Activated CD8-positive, alpha-beta T cell treated with anti-CD3 and anti-CD28 coated beads, Interleukin-2, amount 10 ng/mL, durations not matched to agents 7 days and 5 days (primary cell): ENCODE measurements at regions not wholly inside any gene's neighbourhood (a gene's known extent, or its start where the extent isn't known, plus 50 kb on each side); places are given as distances from the start of the nearest gene placed in this dataset.
"Not testable (repeated sequence)": the region's sequence is repeated elsewhere in the genome, so short reads cannot be mapped to it uniquely, and the experiment has no call there.

ENCODE experiments used
- ATAC-seq: fragments of 150-1000 bp; cut with Tn5 transposase; one replicate; pipeline ENCODE4 v1.10.0; 2021; ENCODE audit warnings: moderate library complexity
- CTCF ChIA-PET: fragments of 350-600 bp; sonication (Branson Sonifier 250); formaldehyde crosslinking; loops from one replicate; lab custom pipeline; 2021; ENCODE audit warnings: antibody characterized with exemption; lab: Charles Lee
- POLR2A ChIA-PET: fragments of 350-600 bp; sonication (Branson Sonifier 250); formaldehyde crosslinking; loops from one replicate; lab custom pipeline; 2021; ENCODE audit warnings: antibody characterized with exemption; lab: Charles Lee
- DNase-seq: peaks from one replicate; pipeline ENCODE4 v3.0.0-alpha.2; 2020
- H3K27ac Mint-ChIP-seq: one replicate; pipeline ENCODE4 v1.8.0; 2021; ENCODE audit warnings: mild to moderate bottlenecking, mixed read lengths
- H3K27me3 Mint-ChIP-seq: one replicate; pipeline ENCODE4 v1.8.0; 2021; ENCODE audit warnings: low read depth, mixed read lengths
- H3K36me3 Mint-ChIP-seq: one replicate; pipeline ENCODE4 v1.8.0; 2021; ENCODE audit warnings: low read depth, mixed read lengths
- H3K4me1 Mint-ChIP-seq: one replicate; pipeline ENCODE4 v1.8.0; 2021; ENCODE audit warnings: low read depth, mixed read lengths
- H3K4me3 Mint-ChIP-seq: one replicate; pipeline ENCODE4 v1.8.0; 2021; ENCODE audit warnings: mild to moderate bottlenecking, mixed read lengths
- H3K9me3 Mint-ChIP-seq: one replicate; pipeline ENCODE4 v1.8.0; 2022; ENCODE audit warnings: mixed read lengths; ENCODE audit not compliant: insufficient read depth

DNA sequence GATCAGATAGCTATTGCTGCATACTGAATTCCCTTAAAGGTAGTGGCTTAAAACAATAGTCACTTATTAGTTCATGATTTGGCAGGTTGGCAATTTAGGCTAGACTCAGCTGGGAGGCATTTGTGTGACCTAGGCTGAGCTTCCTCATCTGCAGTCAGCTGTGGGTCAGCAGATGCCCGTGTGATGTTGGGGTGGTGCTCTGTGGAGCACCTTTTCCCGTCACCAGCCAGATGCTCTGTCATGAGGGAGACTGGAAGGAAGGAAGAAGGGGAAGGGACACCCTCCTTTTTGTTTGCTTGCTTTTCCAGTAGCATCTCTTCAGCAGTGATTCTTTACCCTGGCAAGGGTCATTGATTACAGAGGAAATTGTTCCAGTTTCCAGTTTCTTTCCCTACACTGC lies 99.1 kb downstream of the NPIPB5 start:
- H3K27ac Mint-ChIP-seq, CTCF ChIA-PET, H3K4me3 Mint-ChIP-seq, H3K27me3 Mint-ChIP-seq, H3K9me3 Mint-ChIP-seq, DNase-seq, POLR2A ChIA-PET, H3K36me3 Mint-ChIP-seq, ATAC-seq, H3K4me1 Mint-ChIP-seq: not testable (repeated sequence)

DNA sequence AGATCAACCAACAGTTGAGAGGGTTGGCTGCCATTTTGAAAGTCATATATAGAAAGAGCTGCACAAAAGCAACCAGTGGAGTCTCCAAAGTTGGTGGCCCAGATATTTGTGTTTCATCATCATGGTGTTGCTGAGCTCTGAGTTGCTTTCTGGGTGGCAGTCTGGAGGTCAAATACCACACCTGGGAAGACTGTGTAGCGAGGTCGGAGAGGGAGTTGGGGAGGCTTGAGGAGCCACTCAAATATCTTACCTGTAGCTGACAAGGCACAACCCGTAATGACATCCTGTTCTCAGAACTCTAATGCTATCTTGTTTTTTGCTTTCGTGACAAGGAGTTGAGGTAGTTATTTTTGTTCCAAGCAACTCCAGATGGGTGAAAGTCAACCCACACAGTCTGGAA lies 100.4 kb downstream of the NPIPB5 start:
- POLR2A ChIA-PET, H3K4me3 Mint-ChIP-seq, H3K36me3 Mint-ChIP-seq, DNase-seq, CTCF ChIA-PET, H3K4me1 Mint-ChIP-seq, H3K9me3 Mint-ChIP-seq, H3K27ac Mint-ChIP-seq, H3K27me3 Mint-ChIP-seq, ATAC-seq: not testable (repeated sequence)

DNA sequence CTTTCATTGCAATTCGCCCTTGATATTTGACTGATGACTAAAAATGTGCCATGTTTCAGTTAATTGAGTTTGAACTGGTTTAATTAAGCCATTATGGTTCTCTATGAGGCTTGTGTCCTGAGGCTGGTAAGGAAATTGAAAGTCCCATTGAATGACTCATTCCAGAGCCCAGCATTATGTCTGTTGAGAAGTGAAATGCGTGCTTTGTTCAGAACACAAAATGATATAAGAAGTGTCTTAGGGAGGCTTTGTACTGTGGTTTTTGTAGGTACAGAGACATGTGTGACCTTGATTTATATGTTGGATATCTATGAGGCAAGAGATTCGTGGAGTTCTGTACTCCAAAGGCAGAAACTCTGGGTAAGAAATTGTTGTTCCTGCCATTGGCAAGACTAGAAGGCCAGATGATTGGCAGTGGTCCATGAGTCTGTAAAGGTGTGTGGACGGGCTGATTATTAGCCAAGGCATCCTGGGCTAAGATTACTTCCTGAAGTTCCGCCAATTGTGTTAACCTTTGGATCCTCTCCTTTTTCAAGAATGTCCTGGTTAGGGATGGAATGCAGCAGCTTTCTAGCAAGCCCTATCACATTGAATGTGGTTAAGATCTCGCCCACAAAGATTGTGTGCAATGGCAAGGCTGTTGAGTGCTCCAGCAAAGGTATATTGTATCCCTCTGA lies 103.7 kb downstream of the NPIPB5 start:
- peaks cover 2% of the 10 kb centered on the region for H3K27me3 Mint-ChIP-seq
- H3K9me3 Mint-ChIP-seq, result no peaks in the 10 kb centered on the region
- H3K4me1 Mint-ChIP-seq, result no peaks in the 10 kb centered on the region
- H3K27ac Mint-ChIP-seq, result no peak overlapping the region
- H3K36me3 Mint-ChIP-seq, result no peaks in the 10 kb centered on the region
- POLR2A ChIA-PET, result no interaction called here
- CTCF ChIA-PET, result no interaction called here
- peak; percentile 16 for DNase-seq
- H3K4me3 Mint-ChIP-seq, result no peak overlapping the region
- ATAC-seq, result no peak

DNA sequence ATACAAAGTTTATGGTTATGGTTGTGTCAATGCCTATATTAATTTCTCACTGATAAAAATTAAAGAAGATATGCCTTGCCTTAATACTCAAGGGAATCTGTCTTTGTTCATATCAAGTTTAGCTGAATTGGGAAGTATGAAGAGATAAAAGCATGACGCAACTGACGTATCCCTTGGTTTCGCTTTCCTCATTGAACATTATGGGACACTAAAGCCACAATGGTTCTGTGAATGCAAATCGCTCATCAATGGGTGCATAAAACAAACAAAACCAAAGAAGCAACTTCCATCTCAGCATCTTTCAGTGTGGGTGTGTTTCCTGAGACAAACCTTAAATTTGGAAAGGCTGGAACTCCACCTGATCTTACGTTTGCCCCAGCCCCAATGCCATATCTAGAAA lies 108.2 kb downstream of the NPIPB5 start:
- ChIA-PET CTCF (no interaction called here), POLR2A (no interaction called here)
- no peaks in the 10 kb centered on the region for H3K9me3 Mint-ChIP-seq
- DNase-seq, result no peak
- ATAC-seq, result no peak
- H3K27me3 Mint-ChIP-seq, result peaks cover 3% of the 10 kb centered on the region
- H3K4me1 Mint-ChIP-seq, result no peaks in the 10 kb centered on the region
- H3K4me3 Mint-ChIP-seq, result no peak overlapping the region
- H3K27ac Mint-ChIP-seq, result no peak overlapping the region
- H3K36me3 Mint-ChIP-seq, result no peaks in the 10 kb centered on the region

DNA sequence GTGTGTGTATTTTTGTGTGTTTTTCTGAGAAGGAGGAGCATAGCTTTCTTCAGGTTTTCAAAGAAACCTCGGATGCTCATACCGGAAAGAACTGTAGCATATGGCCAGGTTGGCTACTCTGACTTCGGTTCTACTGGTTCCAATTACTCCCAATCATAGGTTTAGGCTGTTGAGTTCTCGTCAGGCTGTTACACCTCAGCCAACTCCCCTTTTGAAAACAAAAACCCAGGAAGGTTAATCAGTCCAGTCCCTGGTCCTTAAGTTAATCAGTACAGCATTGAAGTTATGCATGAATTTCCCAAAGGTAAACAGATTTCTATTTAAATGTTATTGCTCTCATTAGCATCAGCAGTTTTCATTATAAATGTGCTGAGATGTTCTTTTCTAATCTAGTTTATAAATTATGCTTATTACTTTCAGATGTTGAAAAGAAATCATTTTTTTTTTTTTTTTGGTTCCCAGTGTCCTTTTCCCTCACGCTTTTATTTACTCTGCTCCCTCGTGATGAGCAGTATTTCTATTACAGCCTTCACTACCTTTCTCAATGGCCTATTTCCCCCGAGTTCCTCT lies 111.0 kb downstream of the NPIPB5 start:
- H3K4me1 Mint-ChIP-seq, result no peaks in the 10 kb centered on the region
- CTCF ChIA-PET, result no interaction called here
- peaks cover 3% of the 10 kb centered on the region for H3K27me3 Mint-ChIP-seq
- POLR2A ChIA-PET, result no interaction called here
- no peak overlapping the region for H3K27ac Mint-ChIP-seq
- ATAC-seq, result no peak
- no peaks in the 10 kb centered on the region for H3K36me3 Mint-ChIP-seq
- H3K9me3 Mint-ChIP-seq, result no peaks in the 10 kb centered on the region
- no peak for DNase-seq
- H3K4me3 Mint-ChIP-seq, result no peak overlapping the region

DNA sequence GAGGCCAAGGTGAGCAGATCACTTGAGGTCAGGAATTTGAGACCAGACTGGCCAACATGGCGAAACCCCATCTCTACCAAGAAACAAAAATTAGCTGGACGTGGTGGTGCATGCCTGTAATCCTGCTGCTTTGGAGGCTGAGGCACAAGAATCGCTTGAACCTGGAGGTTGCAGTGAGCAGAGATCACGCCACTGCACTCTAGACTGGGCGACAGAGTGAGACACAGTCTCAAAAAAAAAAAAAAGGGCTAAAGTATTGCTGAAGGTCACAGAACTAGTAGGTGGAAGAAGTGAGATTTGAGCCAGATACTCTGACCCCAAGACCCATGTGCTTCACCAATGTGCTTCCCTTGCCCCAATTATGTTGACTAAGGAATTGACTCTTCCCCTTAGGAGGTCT lies 112.0 kb downstream of the NPIPB5 start:
- POLR2A ChIA-PET, result no interaction called here
- Mint-ChIP-seq H3K36me3 (no peaks in the 10 kb centered on the region), H3K9me3 (no peaks in the 10 kb centered on the region), H3K4me3 (no peak overlapping the region), H3K27me3 (peaks cover 3% of the 10 kb centered on the region), H3K4me1 (no peaks in the 10 kb centered on the region), H3K27ac (no peak overlapping the region)
- CTCF ChIA-PET, result no interaction called here
- DNase-seq (no peak), ATAC-seq (no peak)

DNA sequence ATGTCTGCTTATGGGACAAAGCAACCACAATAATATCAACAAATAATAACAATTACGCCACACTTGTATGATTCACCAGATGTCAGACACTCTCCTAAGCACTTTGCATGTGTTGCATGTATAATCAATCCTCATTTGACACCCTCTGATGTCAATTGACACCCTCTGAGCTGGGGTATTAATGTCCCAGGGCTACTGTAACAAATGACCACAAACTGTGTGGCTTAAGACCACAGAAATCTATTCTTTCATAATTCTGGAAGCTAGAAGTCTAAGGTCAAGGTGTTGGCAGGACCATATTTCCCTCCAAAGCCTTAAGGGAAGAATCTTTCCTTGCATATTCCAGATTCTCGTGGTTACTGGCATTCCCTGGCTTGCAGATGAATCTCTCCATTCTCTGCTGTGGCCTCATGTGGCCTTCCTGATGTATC lies 112.7 kb downstream of the NPIPB5 start:
- Mint-ChIP-seq H3K9me3 (no peaks in the 10 kb centered on the region), H3K4me1 (no peaks in the 10 kb centered on the region), H3K4me3 (no peak overlapping the region), H3K27me3 (peaks cover 3% of the 10 kb centered on the region), H3K36me3 (no peaks in the 10 kb centered on the region), H3K27ac (no peak overlapping the region)
- ATAC-seq, result no peak
- DNase-seq, result no peak
- POLR2A ChIA-PET, result no interaction called here
- CTCF ChIA-PET, result no interaction called here

DNA sequence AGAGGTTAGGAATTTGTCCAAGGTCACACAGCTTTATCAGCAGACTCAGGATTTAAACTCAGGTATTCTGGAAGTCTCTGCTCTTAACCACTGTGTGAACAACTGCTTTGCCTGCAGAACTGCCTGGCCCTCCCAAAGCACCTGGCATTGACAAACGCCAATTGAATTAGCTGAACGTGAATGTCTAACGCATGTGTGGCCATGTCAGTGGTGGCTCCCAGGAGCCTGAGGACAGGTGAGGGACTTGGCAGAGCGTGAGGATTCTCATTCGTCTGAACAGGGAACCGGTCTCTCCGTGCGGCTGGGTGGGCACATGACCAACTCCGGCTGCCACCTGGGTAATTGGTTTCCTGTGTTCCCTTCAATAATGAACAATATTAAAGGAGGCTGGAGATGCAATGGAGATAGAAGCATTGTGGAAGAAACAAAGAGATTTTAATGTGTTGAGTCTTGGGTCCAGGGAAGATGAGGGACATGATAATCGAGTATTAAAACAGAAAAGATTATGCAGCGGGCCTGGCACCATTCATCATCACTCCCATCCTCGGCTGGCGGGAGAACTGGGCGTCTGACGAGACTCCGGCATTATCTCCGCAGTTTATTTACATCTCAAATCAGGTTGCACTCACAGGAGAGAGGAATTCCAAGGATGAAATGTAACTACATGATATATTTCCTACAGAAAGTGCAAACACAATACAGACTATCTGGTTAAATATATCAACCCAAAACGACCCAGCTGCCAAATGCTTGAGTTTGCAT lies 113.5 kb downstream of the NPIPB5 start:
- DNase-seq, result no peak
- no peak for ATAC-seq
- no peaks in the 10 kb centered on the region for H3K4me1 Mint-ChIP-seq
- ChIA-PET POLR2A (no interaction called here), CTCF (no interaction called here)
- H3K4me3 Mint-ChIP-seq, result no peak overlapping the region
- no peaks in the 10 kb centered on the region for H3K36me3 Mint-ChIP-seq
- H3K27ac Mint-ChIP-seq, result no peak overlapping the region
- H3K27me3 Mint-ChIP-seq, result peaks cover 3% of the 10 kb centered on the region
- H3K9me3 Mint-ChIP-seq, result no peaks in the 10 kb centered on the region

DNA sequence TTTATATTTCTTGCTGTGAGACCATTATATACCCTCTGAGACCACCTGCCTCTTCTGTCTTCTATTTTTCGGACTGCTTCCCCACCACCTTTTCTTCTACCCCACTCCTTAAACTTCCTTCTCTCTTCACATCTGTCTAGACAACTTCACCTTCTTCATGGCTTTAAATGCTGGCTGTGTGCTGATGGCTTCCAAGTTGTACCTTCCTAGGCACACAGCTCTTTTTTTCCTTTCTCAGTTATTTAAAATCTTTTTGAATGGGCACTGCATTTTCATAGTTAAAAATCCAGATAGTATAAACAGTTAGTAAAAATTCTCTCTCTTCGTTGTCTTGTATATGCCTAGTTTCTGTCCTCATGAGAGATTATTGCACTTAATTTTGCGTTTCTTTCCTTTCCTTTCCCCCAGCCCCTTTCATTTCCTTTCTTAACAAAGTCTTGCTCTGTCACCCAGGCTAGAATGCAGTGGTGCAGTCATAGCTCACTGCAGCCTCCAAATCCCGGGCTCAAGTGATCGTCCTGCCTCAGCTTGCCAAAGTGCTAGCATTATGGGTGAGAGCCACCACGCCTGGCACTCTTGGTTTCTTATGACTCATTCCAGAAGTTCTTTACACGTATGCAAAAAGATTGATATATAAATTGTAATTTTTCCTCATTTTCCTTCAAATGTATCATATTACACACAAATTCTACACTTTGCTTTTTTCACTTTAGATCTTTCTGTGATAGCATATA lies 114.3 kb downstream of the NPIPB5 start:
- Mint-ChIP-seq H3K4me3 (no peak overlapping the region), H3K36me3 (no peaks in the 10 kb centered on the region), H3K27me3 (peaks cover 3% of the 10 kb centered on the region), H3K4me1 (no peaks in the 10 kb centered on the region), H3K9me3 (no peaks in the 10 kb centered on the region), H3K27ac (no peak overlapping the region)
- ATAC-seq, result no peak
- no peak for DNase-seq
- CTCF ChIA-PET, result no interaction called here
- POLR2A ChIA-PET, result no interaction called here

DNA sequence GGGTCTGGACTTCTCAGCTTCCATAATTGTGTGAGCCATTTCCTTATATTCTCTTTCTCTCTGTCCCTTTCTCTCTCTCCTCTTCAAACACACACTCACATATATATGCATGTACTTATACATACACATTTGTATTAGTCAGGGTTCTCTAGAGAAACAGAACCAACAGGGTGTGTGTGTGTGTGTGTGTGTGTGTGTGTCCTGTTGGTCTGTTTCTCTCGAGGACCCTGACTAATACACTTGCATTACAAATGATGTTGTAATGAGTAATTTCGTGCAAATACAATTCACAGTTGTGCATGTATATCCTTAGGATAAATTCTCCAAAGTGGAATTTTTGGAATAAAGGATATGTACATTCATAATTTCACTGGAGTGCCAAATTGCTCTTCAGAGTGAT lies 115.3 kb downstream of the NPIPB5 start:
- Mint-ChIP-seq H3K9me3 (no peaks in the 10 kb centered on the region), H3K4me1 (no peaks in the 10 kb centered on the region), H3K4me3 (no peak overlapping the region), H3K27me3 (peaks cover under 1% of the 10 kb centered on the region), H3K27ac (no peak overlapping the region), H3K36me3 (no peaks in the 10 kb centered on the region)
- ATAC-seq (no peak), DNase-seq (no peak)
- POLR2A ChIA-PET, result no interaction called here
- CTCF ChIA-PET, result interaction anchor here (1.1 kb wide), 1 partner anchor 16 kb away, joined by 3 read pairs; no protein-coding TSS in a partner anchor

DNA sequence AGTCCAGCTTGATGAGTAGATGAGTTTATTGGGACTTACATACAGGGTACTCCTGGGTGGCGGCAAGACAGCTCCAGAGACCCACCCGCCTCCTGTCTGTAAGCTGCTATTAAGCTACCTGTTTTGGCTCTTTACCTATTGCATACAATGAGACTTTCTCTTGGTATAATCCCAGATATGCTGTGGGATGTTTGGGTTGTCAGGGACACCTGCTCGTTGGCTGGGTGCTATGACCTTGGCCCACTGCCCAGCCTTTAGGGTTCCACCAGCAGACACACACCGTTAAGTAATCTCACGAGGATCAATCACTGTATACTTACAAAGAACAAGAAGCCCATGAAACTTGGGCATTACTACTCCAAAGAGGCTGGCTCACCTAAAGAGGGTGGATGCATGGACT lies 116.4 kb downstream of the NPIPB5 start:
- Mint-ChIP-seq H3K36me3 (no peaks in the 10 kb centered on the region), H3K27me3 (no peaks in the 10 kb centered on the region)
- DNase-seq, result no peak

DNA sequence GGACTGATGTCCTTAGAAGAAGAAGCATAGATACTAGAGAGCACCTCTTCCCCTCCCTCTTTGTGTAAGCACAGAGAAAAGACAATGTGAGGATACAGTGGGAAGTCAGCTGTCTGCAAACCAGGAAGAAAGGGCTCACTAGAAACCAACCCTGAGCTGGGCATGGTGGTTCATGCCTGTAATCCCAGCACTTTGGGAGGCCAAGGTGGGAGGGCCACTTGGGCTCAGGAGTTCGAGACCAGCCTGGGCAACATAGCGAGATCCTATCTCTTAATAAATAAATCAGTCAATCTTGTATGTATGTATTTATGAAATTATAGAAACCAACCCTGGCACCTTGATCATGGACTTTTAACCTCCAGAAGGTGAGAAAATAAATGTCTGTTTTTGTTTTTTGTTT lies 118.3 kb downstream of the NPIPB5 start:
- Mint-ChIP-seq H3K27me3 (peaks cover 3% of the 10 kb centered on the region), H3K9me3 (no peaks in the 10 kb centered on the region), H3K4me3 (no peak overlapping the region), H3K4me1 (no peaks in the 10 kb centered on the region), H3K27ac (no peak overlapping the region), H3K36me3 (no peaks in the 10 kb centered on the region)
- no peak for ATAC-seq
- DNase-seq, result no peak
- CTCF ChIA-PET, result no interaction called here
- POLR2A ChIA-PET, result no interaction called here

More for the DNA sequence above, 116.4 kb downstream of the NPIPB5 start:
- POLR2A ChIA-PET, result no interaction called here
- H3K9me3 Mint-ChIP-seq, result no peaks in the 10 kb centered on the region
- no peak overlapping the region for H3K4me3 Mint-ChIP-seq
- no peak overlapping the region for H3K27ac Mint-ChIP-seq
- H3K4me1 Mint-ChIP-seq, result no peaks in the 10 kb centered on the region
- ATAC-seq, result no peak
- CTCF ChIA-PET, result interaction anchor here (1.1 kb wide), 1 partner anchor 15 kb away, joined by 3 read pairs; no protein-coding TSS in a partner anchor
